GM21528 (cell line): ENCODE measurements at regions not wholly inside any gene's neighbourhood (a gene's known extent, or its start where the extent isn't known, plus 50 kb on each side); places are given as distances from the start of the nearest gene placed in this dataset.
"Not testable (repeated sequence)": the region's sequence is repeated elsewhere in the genome, so short reads cannot be mapped to it uniquely, and the experiment has no call there.

Experiments
- ATAC-seq: cut with Tn5 transposase; IDR thresholded peaks from one replicate; pipeline ENCODE4 v1.9.1; 2021; ENCODE audit warnings: mild to moderate bottlenecking, moderate library complexity; ENCODE audit not compliant: unreplicated experiment, low FRiP score

DNA sequence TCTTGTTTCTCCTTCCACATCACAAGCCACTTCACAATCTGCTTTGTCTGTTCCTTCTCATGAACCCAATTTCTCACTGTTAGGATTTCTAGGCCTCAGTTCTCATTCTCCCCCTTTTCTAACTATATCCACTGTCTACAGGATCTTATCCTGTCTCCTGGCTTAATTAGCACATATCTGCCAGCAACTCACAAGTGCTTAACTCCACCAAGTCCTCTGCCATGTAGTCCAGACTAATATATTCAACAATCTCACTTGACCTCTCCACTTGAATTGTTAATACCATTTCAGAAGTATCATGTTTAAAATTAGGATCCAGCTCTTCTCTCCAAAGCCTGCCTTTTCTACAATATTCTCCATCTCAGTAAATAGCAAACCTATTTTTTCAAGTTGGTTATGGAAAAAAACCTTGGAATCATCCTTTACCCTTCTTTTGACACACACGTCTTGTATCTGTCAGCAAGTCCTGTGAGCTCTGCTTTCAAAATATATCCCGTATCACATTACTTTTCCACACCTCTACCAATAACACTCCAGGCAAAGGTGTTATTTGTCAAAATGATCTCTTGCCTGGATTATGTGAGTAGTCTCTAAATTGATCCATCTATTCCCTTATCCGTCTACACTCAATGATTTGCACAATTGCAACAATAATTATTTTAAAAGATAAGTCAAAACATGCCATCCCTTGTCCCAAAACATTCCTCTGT, 127.2 kb upstream of the SLIT2 start:
- no peak for ATAC-seq

DNA sequence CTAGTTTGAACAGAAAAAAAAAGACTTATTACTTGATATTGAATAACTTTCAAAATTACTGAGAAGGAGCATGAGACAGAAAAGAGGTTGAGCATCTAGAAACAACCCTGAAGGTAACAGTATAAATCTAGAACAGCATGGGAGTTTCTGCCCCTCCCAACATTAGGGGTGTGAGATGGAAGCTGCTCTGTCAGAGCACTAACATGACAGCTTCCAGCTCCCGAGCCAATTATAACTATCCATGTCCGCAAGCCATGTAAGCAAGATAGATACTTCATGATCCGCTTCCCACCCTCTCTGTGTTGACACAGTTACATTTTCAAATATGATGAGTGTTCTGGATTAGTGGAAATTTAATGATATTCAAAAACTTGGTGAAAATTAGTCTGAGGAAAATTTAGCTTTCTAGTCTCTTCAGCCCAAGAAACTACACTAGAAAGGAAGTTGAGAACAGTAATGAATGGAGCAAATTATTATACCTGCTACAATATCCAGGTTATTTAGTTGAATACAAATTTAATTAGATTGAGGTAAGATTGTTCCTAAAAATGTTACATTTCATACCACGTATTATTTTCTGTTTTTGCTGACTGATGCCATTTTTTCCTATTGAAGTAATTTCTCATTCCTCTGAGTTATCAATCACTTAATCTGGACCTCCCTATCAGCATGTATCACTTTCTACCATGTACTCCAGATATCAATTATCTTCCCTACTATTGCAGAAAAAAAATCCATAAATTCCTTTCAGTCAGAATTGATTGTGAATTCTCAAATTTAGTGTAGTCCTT, 129.3 kb upstream of the SLIT2 start:
- no peak for ATAC-seq

DNA sequence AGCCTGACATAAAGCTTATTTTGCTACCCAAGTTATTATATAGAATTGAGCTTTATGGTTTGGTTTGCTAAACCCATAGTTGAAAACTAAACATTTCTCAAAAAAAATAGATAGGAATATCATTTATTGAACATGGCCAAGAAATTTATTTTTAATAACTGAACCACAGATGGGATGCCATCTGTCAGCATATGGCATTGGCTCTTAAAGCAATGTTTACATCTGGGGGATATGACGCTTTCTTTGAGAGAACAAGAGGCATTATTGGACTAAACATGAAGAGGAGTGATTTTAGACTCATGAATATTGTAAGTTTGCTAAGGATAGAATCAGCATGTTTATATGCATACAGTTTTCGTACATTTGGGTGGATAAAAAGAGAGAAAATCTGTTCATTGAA, 132.6 kb upstream of the SLIT2 start:
- ATAC-seq: no peak

DNA sequence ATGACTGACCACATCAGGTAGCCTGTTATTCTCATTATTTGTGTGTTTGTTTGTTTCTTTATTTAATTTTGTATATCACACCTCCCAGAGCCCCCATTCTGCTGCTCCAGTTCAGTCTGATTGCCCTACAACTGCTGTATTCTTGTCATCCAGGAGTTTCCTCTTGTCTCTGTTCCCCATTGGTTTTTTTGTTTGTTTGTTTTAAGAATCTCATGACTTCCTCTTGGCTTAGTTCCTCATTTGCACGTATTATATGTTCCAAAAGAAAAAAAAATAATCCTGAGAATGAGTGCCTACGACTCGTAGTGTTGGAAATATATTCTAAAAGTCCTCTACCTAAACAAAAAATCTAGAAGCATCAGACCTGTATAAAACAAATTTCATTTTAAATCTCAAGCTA, 142.3 kb upstream of the SLIT2 start:
- ATAC-seq: no peak

DNA sequence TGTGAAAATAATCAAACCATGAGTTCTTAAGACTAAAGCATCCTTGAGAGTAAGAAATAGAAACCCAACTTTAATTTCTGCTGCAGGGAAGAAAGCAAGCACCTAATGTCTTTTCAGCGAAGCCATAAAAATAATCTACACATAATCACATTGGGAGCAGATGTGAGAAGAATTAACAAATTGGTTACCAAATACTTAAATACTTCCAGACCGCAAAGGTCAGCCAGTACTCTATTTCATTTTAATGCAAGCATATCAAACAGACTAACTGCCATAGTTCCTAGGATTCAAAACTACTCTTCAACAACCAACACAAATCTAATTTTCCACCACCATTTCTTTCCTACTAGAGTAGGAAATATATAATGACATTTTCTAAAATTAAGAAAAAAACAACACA, 144.8 kb upstream of the SLIT2 start:
- no peak for ATAC-seq

DNA sequence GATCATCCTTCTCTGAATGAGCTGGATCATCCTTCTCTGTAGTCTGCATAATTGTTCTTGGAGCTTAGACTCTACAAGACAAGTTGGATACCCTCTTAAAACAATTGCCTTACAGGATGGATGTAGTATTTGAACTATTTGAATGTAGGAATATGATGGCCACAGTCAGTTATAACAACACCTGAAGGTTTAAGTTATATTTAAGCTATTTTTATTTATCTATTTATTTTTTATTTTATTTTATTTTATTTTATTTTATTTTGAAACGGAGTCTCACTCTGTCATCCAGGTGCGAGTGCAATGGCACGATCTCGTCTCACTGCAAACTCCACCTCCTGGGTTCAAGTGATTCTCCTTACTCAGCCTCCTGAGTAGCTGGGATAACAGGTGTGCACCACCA, 149.9 kb upstream of the SLIT2 start:
- ATAC-seq: no peak

DNA sequence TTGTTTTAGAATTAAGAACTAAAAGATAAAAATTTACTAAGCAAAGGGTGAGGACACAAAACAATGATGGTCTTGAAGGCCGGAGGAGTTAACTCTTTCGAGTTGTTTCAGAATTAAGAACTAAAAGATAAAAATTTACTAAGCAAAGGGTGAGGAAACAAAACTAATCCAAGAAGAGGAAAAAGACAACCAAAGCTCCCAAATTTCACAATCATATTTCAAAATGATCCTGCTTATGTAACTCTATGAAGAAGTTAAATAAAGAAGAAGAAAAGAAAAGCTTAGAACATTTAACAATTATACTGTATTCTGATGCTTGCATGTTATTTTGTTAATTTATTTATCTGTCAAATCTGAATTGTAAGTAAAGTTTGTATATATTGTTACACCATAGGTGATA, 154.8 kb upstream of the SLIT2 start:
- ATAC-seq: no peak

DNA sequence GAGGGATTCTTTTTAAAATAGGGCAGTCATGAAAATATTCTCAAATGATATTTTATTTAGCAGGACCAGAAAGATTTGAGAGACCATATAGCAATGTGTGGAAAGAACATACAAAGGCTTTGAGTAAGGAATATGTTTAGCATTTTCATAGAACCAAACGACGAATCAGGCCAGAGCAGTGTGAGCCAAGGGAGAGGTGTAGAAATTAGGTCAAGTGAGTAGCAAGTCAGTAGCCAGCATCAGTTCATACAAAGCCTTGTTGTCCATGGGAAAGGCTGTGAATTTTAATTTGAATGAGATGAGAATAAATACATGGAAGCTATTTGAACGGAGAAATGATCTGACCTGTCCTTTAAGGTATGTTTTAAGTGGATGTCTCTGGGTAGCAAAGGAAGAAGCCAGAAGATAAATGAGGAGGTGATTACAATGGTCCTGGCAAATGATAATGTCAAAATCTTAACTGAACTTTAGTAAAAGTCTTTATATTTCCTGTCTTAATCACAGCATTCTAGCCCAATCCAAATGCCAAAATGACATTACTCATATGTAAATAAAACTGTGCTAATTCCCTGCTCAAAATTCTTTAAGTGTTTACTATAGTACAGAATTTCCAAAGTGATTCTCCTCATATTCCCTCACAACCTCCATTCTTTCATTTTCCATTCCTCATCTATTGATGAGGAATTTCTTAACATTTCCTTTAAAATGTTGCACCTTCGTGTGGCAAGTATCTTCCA, 155.7 kb upstream of the SLIT2 start:
- ATAC-seq: no peak

DNA sequence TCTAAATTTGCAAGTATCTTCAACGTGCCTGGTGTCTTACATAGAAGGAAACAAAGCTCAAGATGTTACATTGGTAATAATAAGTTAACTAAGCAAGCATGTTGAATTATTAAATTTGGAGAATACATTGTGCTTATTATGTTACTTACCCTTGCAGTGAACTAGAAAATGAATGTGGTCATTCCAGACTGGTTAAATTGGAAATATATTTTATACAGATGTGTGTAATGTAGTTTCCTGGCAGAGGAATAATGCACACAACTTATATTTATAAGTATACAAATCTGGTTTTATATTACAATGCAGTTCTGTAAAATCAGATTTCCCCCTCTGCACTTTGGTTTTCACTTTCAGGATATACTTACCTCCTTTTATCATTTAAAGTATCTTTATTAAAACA, 159.9 kb upstream of the SLIT2 start:
- ATAC-seq: no peak

DNA sequence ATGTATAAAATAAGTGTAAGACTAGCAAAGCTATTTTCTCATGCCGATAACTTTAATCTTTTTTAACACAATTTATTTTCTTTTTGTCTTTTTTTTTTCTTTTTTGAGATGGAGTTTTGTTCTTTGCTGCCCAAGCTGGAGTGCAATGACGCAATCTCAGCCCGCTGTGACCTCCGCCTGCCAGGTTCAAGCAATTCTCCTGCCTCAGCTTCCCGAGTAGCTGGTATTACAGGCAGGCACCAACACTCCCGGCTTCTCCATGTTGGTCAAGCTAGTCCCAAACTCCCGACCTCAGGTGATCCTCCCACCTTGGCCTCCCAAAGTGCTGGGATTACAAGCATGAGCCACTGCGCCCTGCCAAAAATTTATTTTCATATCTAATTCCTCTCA, 164.2 kb upstream of the SLIT2 start:
- ATAC-seq: no peak

DNA sequence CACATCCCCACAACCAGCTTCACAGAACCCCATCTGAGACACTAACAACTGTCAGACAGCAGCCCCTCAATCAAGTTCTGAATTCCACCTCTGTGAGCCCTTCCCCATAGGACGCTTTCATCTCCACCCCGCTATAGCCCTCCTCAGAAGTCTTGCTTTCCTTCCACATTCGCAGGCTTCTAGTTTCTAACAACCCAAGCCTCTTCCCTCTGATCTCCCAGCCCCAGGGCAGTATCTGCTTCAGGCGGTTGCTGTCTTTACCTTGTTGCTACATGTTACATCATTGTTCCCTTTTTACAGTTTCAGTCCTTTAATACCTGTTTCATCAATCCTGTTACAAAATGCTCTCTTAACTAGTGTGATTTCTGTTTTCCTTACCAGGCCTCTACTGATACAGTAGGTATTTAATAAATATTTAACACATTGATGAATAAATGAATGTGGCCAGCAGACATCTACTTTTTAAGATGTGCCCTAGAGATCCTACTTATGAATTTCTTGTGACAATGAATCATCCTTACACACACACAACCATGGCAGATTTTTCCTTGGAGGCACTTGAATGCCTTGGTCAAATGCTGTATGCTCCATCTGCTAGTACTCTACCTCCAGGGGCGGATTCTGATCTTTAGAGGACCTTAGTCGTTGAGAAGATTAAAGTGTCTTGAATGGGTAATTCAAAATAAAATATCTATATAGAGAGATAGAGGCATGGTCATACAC, 164.7 kb upstream of the SLIT2 start:
- ATAC-seq: no peak

DNA sequence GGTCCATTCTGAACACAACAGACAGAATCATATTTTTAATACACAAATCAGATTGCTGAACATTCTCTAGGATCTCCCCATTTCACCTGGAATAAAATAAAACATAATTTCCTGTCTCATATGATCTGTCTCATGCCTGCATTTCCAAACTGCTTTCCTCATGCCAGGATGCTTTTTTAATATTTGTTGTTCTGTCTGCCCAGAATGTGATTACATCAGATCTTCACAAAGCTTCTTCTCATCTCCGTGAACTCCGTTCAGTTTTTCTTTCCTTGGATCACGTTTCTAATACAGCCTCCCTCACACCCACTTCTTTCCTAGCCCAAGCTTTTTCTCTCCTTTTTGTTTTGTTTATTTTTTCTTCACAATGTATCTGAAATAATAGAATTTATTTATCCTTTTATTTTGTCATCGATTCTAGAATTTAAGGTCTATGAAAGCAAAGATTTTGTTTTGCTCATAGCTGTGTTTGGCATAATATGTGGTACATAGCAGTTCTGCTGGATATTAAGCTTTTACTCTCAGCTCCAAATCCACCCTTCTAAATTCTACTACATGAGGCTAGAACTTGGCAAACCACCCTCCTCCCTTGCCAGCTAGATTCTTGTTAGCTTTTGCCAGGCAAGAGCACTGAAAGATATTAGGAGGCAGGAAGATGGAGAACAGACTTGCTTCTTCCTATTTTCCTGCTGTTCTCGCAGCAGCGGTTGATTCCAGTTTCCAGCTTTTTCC, 165.5 kb upstream of the SLIT2 start:
- no peak for ATAC-seq

DNA sequence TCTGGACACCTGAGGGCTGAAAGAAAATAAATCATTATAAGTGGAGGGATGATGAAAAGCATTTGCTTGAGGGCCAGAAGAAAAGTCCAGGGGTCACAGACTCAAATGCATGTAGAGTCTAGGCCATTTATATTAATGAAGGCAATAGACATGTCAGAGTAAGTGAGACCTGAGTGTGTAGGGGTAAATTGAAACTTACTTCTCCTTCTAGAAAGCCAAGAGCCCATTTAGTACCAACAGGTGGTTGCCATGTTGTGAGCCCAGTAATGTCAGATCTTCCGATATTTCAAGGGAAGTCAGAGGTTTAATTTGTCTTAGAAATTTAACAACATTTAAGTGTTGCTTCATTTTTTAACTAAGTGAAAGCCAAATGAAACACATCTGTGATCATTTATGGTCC, 166.1 kb upstream of the SLIT2 start:
- ATAC-seq: no peak

DNA sequence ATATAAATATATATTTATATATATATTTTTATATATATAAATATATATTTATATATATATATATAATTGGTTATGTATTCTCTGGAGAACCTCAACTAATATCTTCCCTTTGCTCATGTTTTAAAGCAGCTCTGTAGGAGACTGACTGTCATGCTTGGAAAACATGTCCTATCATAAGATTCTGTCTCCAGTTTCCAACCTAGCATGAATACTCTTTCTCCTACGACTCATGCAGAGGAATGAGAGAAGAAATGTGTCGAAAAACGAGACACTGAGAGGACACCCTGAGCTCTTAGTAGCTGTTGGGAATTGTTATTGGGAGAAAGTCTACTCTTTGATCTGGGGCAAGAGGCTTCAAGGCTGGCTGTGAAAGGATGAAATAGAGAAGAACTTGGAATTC, 166.5 kb upstream of the SLIT2 start:
- ATAC-seq: no peak

DNA sequence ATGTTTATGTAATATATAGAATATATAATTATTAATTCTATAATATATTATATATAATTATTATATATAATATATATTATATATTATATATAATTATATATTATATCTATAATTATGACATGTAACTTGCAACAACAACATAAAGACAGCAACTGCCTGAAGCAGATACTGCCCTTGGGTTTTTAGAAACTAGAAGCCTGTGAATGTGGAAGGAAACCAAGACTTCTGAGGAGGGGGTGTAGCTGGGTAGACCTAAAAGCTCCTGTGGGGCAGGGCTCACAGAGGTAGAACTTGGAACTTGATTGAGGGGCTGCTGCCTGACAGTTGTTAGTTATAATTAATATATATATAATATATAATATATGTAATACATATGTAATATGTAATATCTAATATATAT, 167.2 kb upstream of the SLIT2 start:
- ATAC-seq: no peak

DNA sequence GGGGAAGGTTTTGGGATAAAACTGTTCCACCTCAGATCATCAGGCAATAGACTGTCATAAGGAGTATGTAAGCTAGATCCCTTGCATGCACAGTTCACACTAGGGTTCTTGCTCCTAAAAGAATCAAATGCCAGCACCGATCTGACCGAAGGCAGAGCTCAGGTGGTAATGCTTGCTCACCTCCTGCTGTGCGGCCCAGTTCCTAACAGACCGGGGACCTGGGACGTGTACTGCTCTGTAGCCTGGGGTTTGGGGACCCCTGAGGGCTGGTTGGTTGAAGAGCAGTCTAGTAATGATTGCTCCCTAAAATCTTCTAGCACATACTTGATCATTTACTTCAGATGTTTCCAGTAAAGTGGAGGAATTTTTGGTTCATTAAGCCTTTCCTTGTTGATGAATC, 173.1 kb upstream of the SLIT2 start:
- no peak for ATAC-seq

DNA sequence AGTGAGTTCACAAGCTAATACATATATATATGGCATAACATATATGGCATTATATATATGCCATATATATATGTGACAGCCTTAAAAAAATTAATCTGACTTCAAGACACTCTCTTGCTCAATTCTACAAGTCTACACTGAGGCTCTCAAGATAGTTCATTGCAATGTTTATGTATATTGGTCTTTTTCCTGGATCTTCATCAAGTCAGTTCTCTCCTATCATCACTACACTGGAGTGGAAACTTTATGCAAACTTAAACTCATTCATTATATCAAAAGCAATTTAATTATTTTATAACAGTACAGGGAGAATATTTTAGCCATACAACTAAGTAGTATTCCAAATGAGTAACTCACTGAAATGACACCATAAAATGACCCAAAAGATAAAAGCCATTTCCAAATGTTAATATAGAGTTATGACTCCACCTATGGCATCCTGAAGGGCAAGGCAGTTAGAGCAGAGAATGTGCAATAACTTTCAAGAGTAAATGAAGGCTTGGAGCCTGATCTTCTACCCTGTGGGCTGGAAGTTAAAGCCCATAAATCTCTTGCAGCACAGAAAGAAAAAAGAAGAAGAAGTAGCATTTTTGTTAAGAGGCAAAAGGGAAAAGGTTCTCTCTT, 176.3 kb upstream of the SLIT2 start:
- no peak for ATAC-seq

DNA sequence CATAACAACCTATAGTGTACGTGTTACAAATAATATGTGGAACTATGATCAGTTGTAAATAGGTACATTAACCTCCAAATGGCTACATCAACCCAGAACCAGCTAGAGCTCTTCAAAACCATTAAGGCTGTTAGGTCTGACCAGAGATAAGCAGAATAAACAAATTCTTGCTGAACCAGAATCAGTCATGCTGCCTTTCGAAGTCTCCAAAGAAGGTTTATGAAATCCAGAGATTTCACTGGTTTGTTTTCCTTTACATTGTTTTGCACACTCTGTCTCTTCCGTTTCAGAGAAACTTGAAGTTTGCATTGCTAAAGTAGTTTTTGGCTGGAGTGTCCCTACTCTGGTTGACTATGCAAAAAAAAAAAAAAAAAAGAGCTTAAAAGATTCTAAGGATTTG, 177.3 kb upstream of the SLIT2 start:
- no peak for ATAC-seq

DNA sequence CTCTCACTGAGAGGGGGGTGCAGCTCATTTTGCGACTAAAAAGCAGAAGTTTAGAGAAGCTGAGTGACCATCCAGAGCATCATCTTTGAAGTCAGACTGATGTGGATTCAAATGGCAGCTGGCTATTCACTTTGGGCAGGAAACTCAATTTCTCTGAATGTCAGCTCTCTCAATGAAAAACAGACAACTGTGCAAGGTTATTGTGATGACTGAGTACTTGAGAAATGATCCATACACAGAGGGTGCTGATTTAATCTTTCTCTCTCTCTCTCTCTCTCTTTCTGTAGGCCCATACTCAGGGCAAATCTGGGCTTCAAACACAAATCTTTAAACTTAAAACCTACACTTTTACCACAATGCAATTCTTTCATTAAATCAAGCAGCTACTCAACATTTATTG, 185.8 kb upstream of the SLIT2 start:
- ATAC-seq: no peak

DNA sequence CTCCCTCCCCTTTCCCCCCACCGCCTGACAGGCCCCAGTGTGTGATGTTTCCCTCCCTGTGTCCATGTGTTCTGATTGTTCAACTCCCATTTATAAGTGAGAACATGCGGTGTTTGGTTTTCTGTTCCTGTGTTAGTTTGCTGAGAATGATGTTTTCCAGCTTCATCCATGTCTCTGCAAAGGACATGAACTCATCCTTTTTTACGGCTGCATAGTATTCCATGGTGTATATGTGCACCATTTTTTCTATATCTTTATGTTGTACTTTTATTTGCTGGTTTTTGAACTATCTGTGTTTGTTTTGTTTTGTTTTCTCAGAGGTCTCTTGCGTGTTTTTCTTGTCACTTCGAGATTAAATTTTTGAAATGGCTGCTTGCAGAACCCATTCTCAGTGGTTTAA, 188.8 kb upstream of the SLIT2 start:
- not testable (repeated sequence) for ATAC-seq
